ENCODE measurements at regions not wholly inside any gene's neighbourhood (a gene's known extent, or its start where the extent isn't known, plus 50 kb on each side); places are given as distances from the start of the nearest gene placed in this dataset.

DNA sequence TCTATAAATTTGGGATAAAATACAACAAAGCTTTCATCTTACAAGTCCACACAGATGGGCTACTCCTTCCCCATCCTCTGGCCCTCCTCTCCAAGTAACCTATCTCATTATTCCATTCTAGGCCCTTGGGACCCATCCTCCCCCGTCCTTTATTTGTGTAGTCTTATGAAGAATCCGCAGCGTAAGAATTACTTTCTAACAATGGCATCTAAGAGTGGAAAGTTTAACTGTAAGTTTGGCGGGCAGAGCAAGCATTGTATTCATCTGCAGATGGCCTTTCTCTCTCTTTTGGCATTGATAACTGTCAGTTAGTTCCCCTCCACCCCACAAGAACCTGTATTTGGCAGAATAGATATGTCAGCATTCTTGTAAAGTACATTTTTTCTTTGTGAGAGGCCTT lies 91.9 kb upstream of the TSPAN2 start:
- Histone ChIP-seq H3K79me1 (ENCODE audit: low read depth in 1 of 2, low read length in 2 of 2) (no peaks in the 10 kb centered on the region), H4K8ac (ENCODE audit: low read depth in 2 of 2, low read length in 2 of 2) (no peak overlapping the region), H4K91ac (ENCODE audit: insufficient read depth, low read depth, low read length) (peak overlapping the region; percentile 27), H3K14ac (replicated peaks; ENCODE audit: low read depth, low read length) (peak overlapping the region; percentile 29; the same call in 1 of the 2 replicates), H2AK9ac (replicated peaks; ENCODE audit: low read depth, low read length, poor library complexity) (no peak overlapping the region), H3K23ac (ENCODE audit: low read depth, low read length) (no peak overlapping the region), H3K9me3 (ENCODE audit: control insufficient read depth, insufficient read depth, low read length) (no peaks in the 10 kb centered on the region), H3K4me3 (ENCODE audit: insufficient read depth, low read depth, low read length) (no peak overlapping the region), H4K5ac (ENCODE audit: low read depth, low read length) (no peak overlapping the region), H3K4me1 (ENCODE audit: control insufficient read depth, insufficient read depth, low read length) (peaks cover 16% of the 10 kb centered on the region), H2AK5ac (ENCODE audit: low read depth, low read length) (no peak overlapping the region; the same call in 1 of the 2 replicates), H2BK5ac (ENCODE audit: low read depth, low read length, poor library complexity, severe bottlenecking) (no peak overlapping the region), H3K27me3 (ENCODE audit: control insufficient read depth, insufficient read depth, low read length) (no peaks in the 10 kb centered on the region), H3K9ac (ENCODE audit: low read depth, low read length) (no peak overlapping the region), H2BK120ac (ENCODE audit: low read depth, low read length) (peak overlapping the region; percentile 80), H3K4me2 (ENCODE audit: low read depth, low read length) (no peak overlapping the region), H3K18ac (ENCODE audit: low read depth, low read length) (peak overlapping the region; percentile 14; the same call in 1 of the 2 replicates), H3K9me1 (ENCODE audit: insufficient read depth, low read length) (peaks cover 24% of the 10 kb centered on the region), H4K20me1 (ENCODE audit: insufficient read depth, low read length) (no peaks in the 10 kb centered on the region), H3K36me3 (ENCODE audit: control insufficient read depth, insufficient read depth, low read length) (no peaks in the 10 kb centered on the region), H3K27ac (ENCODE audit: insufficient read depth, low read length) (no peak overlapping the region), H2BK20ac (ENCODE audit: low read depth, low read length) (peak overlapping the region; percentile 89; the same call in 1 of the 2 replicates), H2BK15ac (ENCODE audit: low read depth, low read length) (peak overlapping the region; percentile 70; the same call in 2 of the 3 replicates), H3K4ac (ENCODE audit: low read depth, low read length) (peak overlapping the region; percentile 69), H2AFZ (replicated peaks; ENCODE audit: low read length, poor library complexity) (no peak overlapping the region), H3K56ac (ENCODE audit: extremely low read depth, insufficient read depth, low read length) (no peak overlapping the region)
- ATAC-seq (ENCODE audit: low read depth) (no peak), DNase-seq (no peak)
- POLR2A ChIA-PET (ENCODE audit: unreplicated experiment), result no interaction called here
- dilution Hi-C loops (cut with HindIII; ENCODE audit: low sequenced_read_pairs, unreplicated experiment) (no loop called here), in situ Hi-C loops (cut with MboI; ENCODE audit: low sequenced_read_pairs) (no loop called here), intact Hi-C loops (cut with micrococcal nuclease) (no loop called here)
- no TSS peak for BruUV-seq (replicated peaks)
- WGBS, 2 experiments (ENCODE audit: extremely low coverage in 2 of 2, insufficient read length in 1 of 2), result no CpG with 5 or more reads among the region's 4 CpGs
- peak; percentile 35; the same call in 1 of the 2 replicates for TF ChIP-seq MAFK (IDR thresholded peaks at IDR 0.05; ENCODE audit: low read depth, low read length)
- no peak for TF ChIP-seq RAD21 (IDR thresholded peaks at IDR 0.05; ENCODE audit: low read length)
- TF ChIP-seq MXI1 (IDR thresholded peaks at IDR 0.05; ENCODE audit: borderline replicate concordance, low read depth, low read length), result no peak
- TF ChIP-seq FOS (IDR thresholded peaks at IDR 0.05; ENCODE audit: low read depth, low read length), result no peak
- no peak for TF ChIP-seq POLR2A (IDR thresholded peaks at IDR 0.05; ENCODE audit: low read depth, low read length)
- TF ChIP-seq NFE2L2 (IDR thresholded peaks at IDR 0.05; ENCODE audit: low read depth, low read length), result no peak
- CTCF ChIA-PET, result no interaction called here
